HFF-Myc (cell line): ENCODE measurements at regions not wholly inside any gene's neighbourhood (a gene's known extent, or its start where the extent isn't known, plus 50 kb on each side); places are given as distances from the start of the nearest gene placed in this dataset.

ENCODE experiments used
- DNase-seq: peaks from one replicate; pipeline ENCODE4 v3.0.0-alpha.2; 2011; ENCODE audit warnings: low read depth; ENCODE audit errors: extremely low read depth
- H3K4me3 ChIP-seq: replicated peaks from 2 replicates; pipeline ENCODE4 v1.5.1; 2011; ENCODE audit warnings: low read depth, mild to moderate bottlenecking, control low read depth, low read length
- TF ChIP-seq, protein P1 (sequence below): IDR thresholded peaks from 2 replicates; pipeline ENCODE4 v1.5.1; 2012; ENCODE audit warnings: mild to moderate bottlenecking, low read depth, low read length, control low read depth; ENCODE audit errors: missing control alignments

DNA sequence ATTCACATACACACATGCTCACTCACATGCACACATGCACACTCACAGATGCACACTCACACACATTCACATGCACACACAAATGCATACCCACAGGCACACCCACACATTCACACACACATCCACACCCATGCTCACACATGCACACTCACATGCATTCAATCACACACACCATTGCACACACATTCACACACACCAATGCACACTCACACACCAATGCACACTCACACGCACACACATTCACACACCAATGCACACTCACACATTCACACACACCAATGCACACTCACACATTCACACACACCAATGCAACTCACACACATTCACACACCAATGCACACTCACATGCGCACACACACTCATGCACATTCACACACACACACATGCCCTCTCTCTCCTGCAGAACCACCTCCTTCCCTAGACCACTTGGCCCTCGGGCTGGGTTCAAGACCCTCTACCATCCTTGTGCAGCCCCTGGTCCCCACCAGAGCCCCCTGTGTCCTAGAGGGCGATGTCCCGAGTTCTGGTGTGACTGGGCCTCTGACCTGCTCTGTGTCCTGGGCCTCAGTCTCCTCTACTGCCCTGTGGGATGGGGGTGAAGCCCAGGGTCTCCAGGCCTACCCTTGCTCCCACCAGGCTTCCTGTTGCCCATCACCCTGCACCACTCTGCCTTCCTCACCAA lies 139.0 kb downstream of the OLFM1 start:
- DNase-seq: no peak
- TF ChIP-seq, protein P1, sequence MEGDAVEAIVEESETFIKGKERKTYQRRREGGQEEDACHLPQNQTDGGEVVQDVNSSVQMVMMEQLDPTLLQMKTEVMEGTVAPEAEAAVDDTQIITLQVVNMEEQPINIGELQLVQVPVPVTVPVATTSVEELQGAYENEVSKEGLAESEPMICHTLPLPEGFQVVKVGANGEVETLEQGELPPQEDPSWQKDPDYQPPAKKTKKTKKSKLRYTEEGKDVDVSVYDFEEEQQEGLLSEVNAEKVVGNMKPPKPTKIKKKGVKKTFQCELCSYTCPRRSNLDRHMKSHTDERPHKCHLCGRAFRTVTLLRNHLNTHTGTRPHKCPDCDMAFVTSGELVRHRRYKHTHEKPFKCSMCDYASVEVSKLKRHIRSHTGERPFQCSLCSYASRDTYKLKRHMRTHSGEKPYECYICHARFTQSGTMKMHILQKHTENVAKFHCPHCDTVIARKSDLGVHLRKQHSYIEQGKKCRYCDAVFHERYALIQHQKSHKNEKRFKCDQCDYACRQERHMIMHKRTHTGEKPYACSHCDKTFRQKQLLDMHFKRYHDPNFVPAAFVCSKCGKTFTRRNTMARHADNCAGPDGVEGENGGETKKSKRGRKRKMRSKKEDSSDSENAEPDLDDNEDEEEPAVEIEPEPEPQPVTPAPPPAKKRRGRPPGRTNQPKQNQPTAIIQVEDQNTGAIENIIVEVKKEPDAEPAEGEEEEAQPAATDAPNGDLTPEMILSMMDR: no peak
- no peak overlapping the region for H3K4me3 ChIP-seq

GRCh38 chr9:135227641-135228251 lies 140.3 kb downstream of the OLFM1 start:
- TF ChIP-seq, protein P1: no peak
- no peak for DNase-seq
- H3K4me3 ChIP-seq: no peak overlapping the region

GRCh38 chr9:135228345-135228982 lies 141.0 kb downstream of the OLFM1 start:
- no peak for DNase-seq
- TF ChIP-seq, protein P1: no peak
- H3K4me3 ChIP-seq: no peak overlapping the region

DNA sequence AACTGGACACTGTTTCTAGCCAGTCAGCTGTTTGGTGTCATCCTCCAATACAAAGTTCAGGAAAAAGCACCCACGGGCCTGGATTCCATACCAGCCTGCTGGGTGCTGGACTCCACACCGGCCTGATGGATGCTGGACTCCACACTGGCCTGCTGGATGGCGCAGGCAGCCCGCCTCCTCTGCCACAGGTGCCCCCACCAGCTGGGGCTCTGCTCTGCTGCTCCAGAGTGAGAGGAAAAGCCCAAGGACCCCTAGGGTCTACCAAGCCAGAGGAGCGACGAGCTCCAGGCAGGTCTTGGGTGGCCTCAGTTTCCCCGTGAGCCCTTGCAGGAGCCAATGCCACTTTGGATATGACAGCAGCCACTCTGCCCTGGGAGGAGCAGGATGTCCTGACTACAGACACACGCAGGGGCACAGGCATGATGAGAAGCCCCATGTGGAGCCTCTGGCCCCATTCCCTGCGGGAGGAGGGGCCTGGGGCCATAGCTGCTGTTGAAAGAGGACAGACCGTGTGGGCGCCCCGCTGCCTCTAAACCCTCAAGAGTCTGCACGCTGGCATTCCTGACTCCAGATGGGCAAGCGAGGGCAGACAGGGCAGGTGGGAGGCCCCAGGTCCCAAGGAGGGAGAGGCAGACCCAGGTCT lies 141.6 kb downstream of the OLFM1 start:
- H3K4me3 ChIP-seq: no peak overlapping the region
- TF ChIP-seq, protein P1: no peak
- DNase-seq: no peak

DNA sequence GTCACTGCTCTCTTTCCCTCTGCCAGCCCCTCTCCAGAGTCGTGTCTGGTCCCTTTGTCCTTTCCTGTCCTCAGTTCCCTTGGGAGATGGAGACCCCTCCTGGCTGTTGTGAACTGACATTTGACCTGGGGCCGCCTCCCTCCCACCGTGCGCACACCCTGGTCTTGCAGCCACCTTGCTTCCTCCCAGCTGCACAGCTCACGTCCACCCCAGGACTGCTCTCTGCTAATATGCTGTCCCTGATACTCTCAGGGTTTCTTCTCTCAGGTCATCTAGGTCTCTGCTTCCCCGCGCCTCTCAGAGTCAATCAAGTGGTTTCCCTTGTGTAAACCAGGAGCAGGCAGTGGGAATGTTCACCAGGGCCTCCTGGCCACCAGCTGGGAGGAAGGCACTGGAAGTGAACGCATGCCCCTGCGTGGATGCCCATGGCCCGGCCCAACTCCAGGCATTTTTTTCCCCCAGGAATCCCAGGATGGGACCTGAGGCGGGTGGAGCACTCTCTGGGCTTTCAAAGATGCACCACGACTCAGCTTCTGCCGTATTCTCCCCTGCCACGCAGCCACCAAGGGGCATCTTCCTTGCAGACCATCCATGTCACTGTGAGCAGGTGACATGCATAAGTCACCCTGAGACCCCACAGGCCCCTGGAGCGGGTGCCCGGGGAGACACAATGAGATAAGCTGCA lies 142.4 kb downstream of the OLFM1 start:
- TF ChIP-seq, protein P1: no peak
- no peak overlapping the region for H3K4me3 ChIP-seq
- DNase-seq: no peak

DNA sequence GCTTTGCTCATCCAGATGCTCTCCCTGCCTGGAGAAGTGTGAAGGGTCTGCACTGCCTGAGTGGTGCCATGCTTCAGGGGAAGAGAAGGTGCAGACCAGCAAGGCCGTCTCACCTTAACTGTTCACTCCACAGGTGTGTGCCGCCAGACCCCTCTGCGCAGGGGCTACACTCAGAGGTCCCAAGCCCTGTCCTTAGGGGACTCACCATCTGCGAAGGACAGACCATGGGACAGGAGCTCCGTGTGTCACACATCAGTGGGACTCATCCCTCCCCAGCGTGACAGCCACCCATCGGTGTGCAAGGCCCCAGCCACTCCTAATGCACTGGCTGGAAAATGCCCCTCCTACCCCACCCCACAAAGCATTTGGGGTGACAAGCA lies 142.9 kb downstream of the OLFM1 start:
- no peak for DNase-seq
- TF ChIP-seq, protein P1: no peak
- H3K4me3 ChIP-seq: no peak overlapping the region
